ENCODE measurements at regions not wholly inside any gene's neighbourhood (a gene's known extent, or its start where the extent isn't known, plus 50 kb on each side); places are given as distances from the start of the nearest gene placed in this dataset.

- TF ChIP-seq CTCF (conservative IDR thresholded peaks at IDR 0.05; ENCODE audit: low read length) (no peak), EZH2phosphoT487 (IDR thresholded peaks at IDR 0.05; ENCODE audit: borderline replicate concordance) (no peak)
These were observed 72.3 kb upstream of the CAMK1G start for GRCh38 chr1:209511169-209511568.

Data from Loucy (cell line).